Transverse colon (tissue), 4 donors: ENCODE measurements at regions not wholly inside any gene's neighbourhood (a gene's known extent, or its start where the extent isn't known, plus 50 kb on each side); places are given as distances from the start of the nearest gene placed in this dataset.

Source experiments
- CTCF ChIP-seq, 5 experiments: fragments of 200-600 bp in 3 of 5; fragments of 450-650 bp in 2 of 5; sonication (generic) in 3 of 5; IDR thresholded peaks; 1 replicate in 2 of 5; 2 replicates in 3 of 5; pipeline ENCODE4 v1.5.1; 2016 to 2017; ENCODE audit warnings: antibody characterized with exemption in 5 of 5, inconsistent platforms in 3 of 5, mild to moderate bottlenecking in 2 of 5, moderate library complexity in 1 of 5
- EP300 ChIP-seq: sonication (generic); formaldehyde crosslinking; IDR thresholded peaks from one replicate; pipeline ENCODE4 v1.6.1; 2017; ENCODE audit warnings: antibody characterized with exemption, low read depth
- POLR2A ChIP-seq: fragments of 450-650 bp; IDR thresholded peaks from one replicate; pipeline ENCODE4 v1.6.1; 2016; ENCODE audit warnings: antibody characterized with exemption, mild to moderate bottlenecking, moderate library complexity
- POLR2AphosphoS5 ChIP-seq, 3 donors: sonication (generic); formaldehyde crosslinking; IDR thresholded peaks; one replicate each; pipeline ENCODE4 v1.6.1; 2016; ENCODE audit warnings: antibody characterized with exemption in 3 of 3

- TF ChIP-seq CTCF (IDR thresholded peaks at IDR 0.05) (no peak), POLR2A (no peak), POLR2AphosphoS5 (IDR thresholded peaks at IDR 0.05) (no peak), EP300 (no peak)
These were observed 669.6 kb upstream of the DPPA4 start for GRCh38 chr3:110006913-110007312.
